ENCODE measurements at regions not wholly inside any gene's neighbourhood (a gene's known extent, or its start where the extent isn't known, plus 50 kb on each side); places are given as distances from the start of the nearest gene placed in this dataset.

GRCh38 chr16:24430954-24431760 is 108.2 kb upstream of the RBBP6 start (continued):
- TF ChIP-seq, protein P1, sequence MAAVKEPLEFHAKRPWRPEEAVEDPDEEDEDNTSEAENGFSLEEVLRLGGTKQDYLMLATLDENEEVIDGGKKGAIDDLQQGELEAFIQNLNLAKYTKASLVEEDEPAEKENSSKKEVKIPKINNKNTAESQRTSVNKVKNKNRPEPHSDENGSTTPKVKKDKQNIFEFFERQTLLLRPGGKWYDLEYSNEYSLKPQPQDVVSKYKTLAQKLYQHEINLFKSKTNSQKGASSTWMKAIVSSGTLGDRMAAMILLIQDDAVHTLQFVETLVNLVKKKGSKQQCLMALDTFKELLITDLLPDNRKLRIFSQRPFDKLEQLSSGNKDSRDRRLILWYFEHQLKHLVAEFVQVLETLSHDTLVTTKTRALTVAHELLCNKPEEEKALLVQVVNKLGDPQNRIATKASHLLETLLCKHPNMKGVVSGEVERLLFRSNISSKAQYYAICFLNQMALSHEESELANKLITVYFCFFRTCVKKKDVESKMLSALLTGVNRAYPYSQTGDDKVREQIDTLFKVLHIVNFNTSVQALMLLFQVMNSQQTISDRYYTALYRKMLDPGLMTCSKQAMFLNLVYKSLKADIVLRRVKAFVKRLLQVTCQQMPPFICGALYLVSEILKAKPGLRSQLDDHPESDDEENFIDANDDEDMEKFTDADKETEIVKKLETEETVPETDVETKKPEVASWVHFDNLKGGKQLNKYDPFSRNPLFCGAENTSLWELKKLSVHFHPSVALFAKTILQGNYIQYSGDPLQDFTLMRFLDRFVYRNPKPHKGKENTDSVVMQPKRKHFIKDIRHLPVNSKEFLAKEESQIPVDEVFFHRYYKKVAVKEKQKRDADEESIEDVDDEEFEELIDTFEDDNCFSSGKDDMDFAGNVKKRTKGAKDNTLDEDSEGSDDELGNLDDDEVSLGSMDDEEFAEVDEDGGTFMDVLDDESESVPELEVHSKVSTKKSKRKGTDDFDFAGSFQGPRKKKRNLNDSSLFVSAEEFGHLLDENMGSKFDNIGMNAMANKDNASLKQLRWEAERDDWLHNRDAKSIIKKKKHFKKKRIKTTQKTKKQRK (IDR thresholded peaks at IDR 0.05; ENCODE audit: low read depth, low read length): no peak
- no peak for TF ChIP-seq SUPT20H (IDR thresholded peaks at IDR 0.05; ENCODE audit: borderline replicate concordance, control insufficient read depth, low read depth, low read length)
- TF ChIP-seq ESRRA (IDR thresholded peaks at IDR 0.05; ENCODE audit: low read length): 0 out of 2 replicates have a peak, but pooled peaks have one; percentile 44
- TF ChIP-seq BACH1 (IDR thresholded peaks at IDR 0.05; ENCODE audit: borderline replicate concordance): no peak
- peak; percentile 95 for TF ChIP-seq NR2F1 (conservative IDR thresholded peaks at IDR 0.05)
- TF ChIP-seq EP300 (IDR thresholded peaks at IDR 0.05; ENCODE audit: borderline replicate concordance in 1 of 2, control insufficient read depth in 1 of 2, low read depth in 2 of 2, low read length in 2 of 2): peak; percentile 33 to 44; a peak in 1 of 4 replicates
- no peak for TF ChIP-seq ZBTB40 (IDR thresholded peaks at IDR 0.05; ENCODE audit: borderline replicate concordance)
- TF ChIP-seq ZZZ3 (IDR thresholded peaks at IDR 0.05; ENCODE audit: control insufficient read depth, insufficient read length, low read depth): no peak
- no peak for TF ChIP-seq ZNF207 (IDR thresholded peaks at IDR 0.05; ENCODE audit: borderline replicate concordance)
- no peak for TF ChIP-seq CBFB (IDR thresholded peaks at IDR 0.05; ENCODE audit: low read depth)
- TF ChIP-seq EZH2 (IDR thresholded peaks at IDR 0.05; ENCODE audit: borderline replicate concordance, control insufficient read depth, low read depth, low read length): no peak
- no peak for TF ChIP-seq EED (IDR thresholded peaks at IDR 0.05; ENCODE audit: low read depth)
- 0 out of 2 replicates have a peak, but pooled peaks have one; percentile 19 for TF ChIP-seq NFIC (IDR thresholded peaks at IDR 0.05; ENCODE audit: low read depth, low read length)
- no peak for TF ChIP-seq ZNF622 (IDR thresholded peaks at IDR 0.05)
- TF ChIP-seq MEF2B (IDR thresholded peaks at IDR 0.05; ENCODE audit: partially characterized antibody, poor library complexity, severe bottlenecking): no peak
- TF ChIP-seq ZNF274 (IDR thresholded peaks at IDR 0.05; ENCODE audit: insufficient read depth, insufficient read length): no peak
- TF ChIP-seq, protein P2, sequence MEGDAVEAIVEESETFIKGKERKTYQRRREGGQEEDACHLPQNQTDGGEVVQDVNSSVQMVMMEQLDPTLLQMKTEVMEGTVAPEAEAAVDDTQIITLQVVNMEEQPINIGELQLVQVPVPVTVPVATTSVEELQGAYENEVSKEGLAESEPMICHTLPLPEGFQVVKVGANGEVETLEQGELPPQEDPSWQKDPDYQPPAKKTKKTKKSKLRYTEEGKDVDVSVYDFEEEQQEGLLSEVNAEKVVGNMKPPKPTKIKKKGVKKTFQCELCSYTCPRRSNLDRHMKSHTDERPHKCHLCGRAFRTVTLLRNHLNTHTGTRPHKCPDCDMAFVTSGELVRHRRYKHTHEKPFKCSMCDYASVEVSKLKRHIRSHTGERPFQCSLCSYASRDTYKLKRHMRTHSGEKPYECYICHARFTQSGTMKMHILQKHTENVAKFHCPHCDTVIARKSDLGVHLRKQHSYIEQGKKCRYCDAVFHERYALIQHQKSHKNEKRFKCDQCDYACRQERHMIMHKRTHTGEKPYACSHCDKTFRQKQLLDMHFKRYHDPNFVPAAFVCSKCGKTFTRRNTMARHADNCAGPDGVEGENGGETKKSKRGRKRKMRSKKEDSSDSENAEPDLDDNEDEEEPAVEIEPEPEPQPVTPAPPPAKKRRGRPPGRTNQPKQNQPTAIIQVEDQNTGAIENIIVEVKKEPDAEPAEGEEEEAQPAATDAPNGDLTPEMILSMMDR (IDR thresholded peaks at IDR 0.05 in 2 of 3, conservative IDR thresholded peaks at IDR 0.05 in 1 of 3; ENCODE audit: control insufficient read depth in 2 of 3, extremely low read depth in 1 of 3, insufficient read depth in 1 of 3, low read depth in 3 of 3, low read length in 3 of 3): no peak
- no peak for TF ChIP-seq SMARCA5 (IDR thresholded peaks at IDR 0.05)

Measured in GM12878 (cell line).